ENCODE measurements at regions not wholly inside any gene's neighbourhood (a gene's known extent, or its start where the extent isn't known, plus 50 kb on each side); places are given as distances from the start of the nearest gene placed in this dataset.

DNA sequence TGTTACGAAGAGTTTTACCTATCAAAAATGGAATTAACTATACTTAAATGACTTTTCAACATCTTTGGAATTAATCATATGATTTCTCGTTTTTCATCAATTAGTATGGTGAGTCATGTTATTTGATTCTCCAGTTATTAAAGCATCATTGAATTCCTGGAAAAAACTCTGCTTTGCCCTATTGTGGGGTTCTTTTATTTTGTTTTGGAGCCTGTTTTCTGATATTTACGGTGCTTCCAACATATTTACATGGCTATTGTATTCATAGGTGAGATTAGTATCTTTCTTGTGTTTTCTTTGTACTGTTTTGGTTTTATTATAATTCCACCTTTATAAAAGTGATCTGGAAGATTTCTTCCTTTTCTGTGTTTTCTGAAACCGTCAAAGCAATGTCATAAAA lies 902.7 kb downstream of the TBC1D22A start:
- no peak for TF ChIP-seq POLR2AphosphoS5 (IDR thresholded peaks at IDR 0.05; ENCODE audit: low read depth, low read length)
- TF ChIP-seq SPI1 (IDR thresholded peaks at IDR 0.05; ENCODE audit: low read depth, low read length) = no peak
- TF ChIP-seq TAF1 (IDR thresholded peaks at IDR 0.05; ENCODE audit: low read depth, low read length) = no peak

All from GM12891 (cell line).